KOPT-K1 (cell line): ENCODE measurements at regions not wholly inside any gene's neighbourhood (a gene's known extent, or its start where the extent isn't known, plus 50 kb on each side); places are given as distances from the start of the nearest gene placed in this dataset.

Experiments used
- H3K27ac ChIP-seq: fragments of 200-600 bp; sonication (generic); 2 replicates; pipeline ENCODE4 v1.5.1; 2016; ENCODE audit warnings: antibody characterized with exemption, mild to moderate bottlenecking, low read depth, low read length; ENCODE audit not compliant: poor library complexity, severe bottlenecking
- H3K36me3 ChIP-seq: fragments of 200-600 bp; sonication (generic); 2 replicates; pipeline ENCODE4 v1.5.1; 2017; ENCODE audit warnings: antibody characterized with exemption, mild to moderate bottlenecking, low read length, moderate library complexity; ENCODE audit not compliant: insufficient read depth
- H3K9me3 ChIP-seq: fragments of 200-600 bp; sonication (generic); 2 replicates; pipeline ENCODE4 v1.5.1; 2017; ENCODE audit warnings: antibody characterized with exemption, low read length, mild to moderate bottlenecking; ENCODE audit not compliant: insufficient read depth, poor library complexity, severe bottlenecking

- Histone ChIP-seq H3K36me3 (no peaks in the 10 kb centered on the region), H3K9me3 (peaks cover 4% of the 10 kb centered on the region), H3K27ac (no peak overlapping the region)
These were observed 140.0 kb upstream of the HMHB1 start for GRCh38 chr5:143671674-143672569.

- peaks cover 4% of the 10 kb centered on the region for H3K9me3 ChIP-seq
- H3K36me3 ChIP-seq, result no peaks in the 10 kb centered on the region
- H3K27ac ChIP-seq, result no peak overlapping the region
These were observed 140.9 kb upstream of the HMHB1 start for GRCh38 chr5:143671021-143671420.

GRCh38 chr5:143665866-143666265 is 146.1 kb upstream of the HMHB1 start:
- Histone ChIP-seq H3K36me3 (no peaks in the 10 kb centered on the region), H3K27ac (no peak overlapping the region), H3K9me3 (peaks cover 4% of the 10 kb centered on the region)

GRCh38 chr5:143664623-143665022 is 147.3 kb upstream of the HMHB1 start:
- H3K36me3 ChIP-seq, result no peaks in the 10 kb centered on the region
- H3K27ac ChIP-seq, result no peak overlapping the region
- no peaks in the 10 kb centered on the region for H3K9me3 ChIP-seq

- no peaks in the 10 kb centered on the region for H3K36me3 ChIP-seq
- H3K27ac ChIP-seq, result no peak overlapping the region
- no peaks in the 10 kb centered on the region for H3K9me3 ChIP-seq
These were observed 148.1 kb upstream of the HMHB1 start for GRCh38 chr5:143663872-143664271.

- no peak overlapping the region for H3K27ac ChIP-seq
- no peaks in the 10 kb centered on the region for H3K36me3 ChIP-seq
- H3K9me3 ChIP-seq, result no peaks in the 10 kb centered on the region
These were observed 149.9 kb upstream of the HMHB1 start for GRCh38 chr5:143662020-143662419.

GRCh38 chr5:143660625-143661024 is 151.3 kb upstream of the HMHB1 start:
- Histone ChIP-seq H3K9me3 (no peaks in the 10 kb centered on the region), H3K36me3 (no peaks in the 10 kb centered on the region), H3K27ac (no peak overlapping the region)

- no peaks in the 10 kb centered on the region for H3K36me3 ChIP-seq
- H3K9me3 ChIP-seq, result no peaks in the 10 kb centered on the region
- no peak overlapping the region for H3K27ac ChIP-seq
These were observed 152.2 kb upstream of the HMHB1 start for GRCh38 chr5:143659599-143660238.

GRCh38 chr5:143658956-143659355 is 153.0 kb upstream of the HMHB1 start:
- H3K27ac ChIP-seq, result no peak overlapping the region

GRCh38 chr5:143657647-143658285 is 154.2 kb upstream of the HMHB1 start:
- Histone ChIP-seq H3K9me3 (peaks cover 5% of the 10 kb centered on the region), H3K36me3 (no peaks in the 10 kb centered on the region), H3K27ac (no peak overlapping the region)

More at GRCh38 chr5:143658956-143659355, 153.0 kb upstream of the HMHB1 start:
- Histone ChIP-seq H3K36me3 (no peaks in the 10 kb centered on the region), H3K9me3 (no peaks in the 10 kb centered on the region)

GRCh38 chr5:143653766-143654282 is 158.1 kb upstream of the HMHB1 start:
- no peaks in the 10 kb centered on the region for H3K36me3 ChIP-seq
- peaks cover 5% of the 10 kb centered on the region for H3K9me3 ChIP-seq
- H3K27ac ChIP-seq, result no peak overlapping the region

GRCh38 chr5:143653256-143653655 is 158.7 kb upstream of the HMHB1 start:
- Histone ChIP-seq H3K27ac (no peak overlapping the region), H3K36me3 (no peaks in the 10 kb centered on the region), H3K9me3 (peaks cover 5% of the 10 kb centered on the region)

- no peaks in the 10 kb centered on the region for H3K36me3 ChIP-seq
- no peak overlapping the region for H3K27ac ChIP-seq
These were observed 159.8 kb upstream of the HMHB1 start for GRCh38 chr5:143652108-143652700.

GRCh38 chr5:143649937-143650621 is 161.9 kb upstream of the HMHB1 start:
- Histone ChIP-seq H3K27ac (no peak overlapping the region), H3K36me3 (no peaks in the 10 kb centered on the region), H3K9me3 (peaks cover 5% of the 10 kb centered on the region)

More at GRCh38 chr5:143652108-143652700, 159.8 kb upstream of the HMHB1 start:
- peaks cover 5% of the 10 kb centered on the region for H3K9me3 ChIP-seq
